ENCODE measurements at regions not wholly inside any gene's neighbourhood (a gene's known extent, or its start where the extent isn't known, plus 50 kb on each side); places are given as distances from the start of the nearest gene placed in this dataset.

DNA sequence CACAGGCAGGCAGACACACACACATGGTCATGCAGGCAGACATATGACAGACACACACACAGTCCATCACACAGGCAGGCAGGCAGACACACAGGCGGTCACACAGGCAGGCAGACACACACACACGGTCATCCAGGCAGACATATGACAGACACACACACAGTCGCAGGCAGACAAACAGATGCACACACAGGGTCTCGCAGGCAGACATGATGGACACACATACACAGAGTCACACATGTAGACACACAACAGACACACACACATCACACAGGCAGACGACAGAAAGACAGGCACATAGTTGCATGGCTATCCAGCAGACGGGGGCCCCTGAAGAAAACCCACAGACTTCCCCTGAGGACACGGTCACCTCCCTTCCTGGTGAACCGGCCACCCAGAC, 135.4 kb downstream of the NCOR2 start:
- DNase-seq (ENCODE audit: low read depth in 2 of 3, low spot score in 2 of 3) = no peak

DNA sequence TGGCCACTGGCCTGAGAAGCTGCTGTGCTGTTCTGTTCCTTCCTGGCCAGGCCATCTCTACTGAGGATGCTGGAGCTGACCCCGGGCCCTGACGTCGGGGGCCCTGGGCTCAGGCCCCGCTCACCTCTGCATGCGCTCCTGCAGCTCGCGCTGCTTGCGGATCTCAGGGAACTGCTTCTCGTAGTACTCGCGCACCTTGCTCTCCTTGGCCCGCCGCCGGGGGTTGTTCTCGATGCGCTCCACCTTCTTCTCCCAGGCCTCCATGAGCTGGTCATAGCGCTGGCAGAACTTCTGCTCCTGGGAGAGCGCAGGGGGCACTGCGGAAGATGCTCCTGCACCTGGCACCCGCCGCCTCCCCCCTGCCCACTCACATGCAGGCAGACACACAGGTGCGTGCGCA, 135.6 kb downstream of the RFLNA start:
- DNase-seq (ENCODE audit: low read depth in 2 of 3, low spot score in 2 of 3) = no peak

DNA sequence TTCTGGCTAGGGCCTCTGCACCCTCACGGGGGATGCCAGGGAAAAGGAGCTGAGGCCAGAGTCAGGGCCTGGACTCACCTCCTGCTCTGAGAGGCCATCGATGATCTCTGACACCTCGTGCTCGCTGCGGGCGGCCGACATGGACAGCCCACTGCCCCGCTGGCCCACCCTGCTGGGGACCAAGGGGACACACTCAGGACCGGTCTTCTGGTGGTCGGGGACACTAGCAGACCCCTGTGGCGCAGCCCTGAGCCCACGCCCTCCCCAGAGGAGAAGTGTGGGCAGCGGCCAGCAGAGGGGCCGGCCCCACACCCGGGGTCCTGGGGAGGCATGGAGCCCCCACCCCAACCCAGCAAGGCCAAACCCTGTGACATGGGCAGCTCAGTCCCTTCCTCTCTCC, 134.6 kb downstream of the RFLNA start:
- no peak for DNase-seq (ENCODE audit: low read depth in 2 of 3, low spot score in 2 of 3)

DNA sequence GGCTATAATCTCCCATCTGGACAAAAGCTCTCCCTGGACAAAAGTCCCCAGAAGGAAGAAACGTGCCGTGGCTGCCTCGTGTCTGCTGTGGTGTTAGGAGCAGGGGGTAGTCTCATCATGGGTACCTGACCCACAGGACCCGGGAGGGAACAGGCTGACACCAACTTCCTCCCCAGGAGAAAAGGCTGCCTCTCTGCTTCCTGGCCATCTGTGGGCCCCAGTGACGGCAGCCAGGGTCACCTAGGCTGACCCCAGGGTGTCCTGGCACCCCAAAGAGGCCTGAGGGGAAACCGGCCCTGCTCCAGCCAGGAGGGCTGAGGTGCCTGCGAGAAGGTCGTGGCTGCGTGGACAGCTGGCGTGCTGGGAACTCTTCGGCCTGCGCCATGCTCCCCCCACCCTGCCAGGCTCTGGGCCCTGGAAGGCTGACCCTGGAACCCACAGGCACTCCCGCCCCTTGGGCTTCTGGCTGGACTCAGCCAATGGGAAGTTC, 133.9 kb downstream of the RFLNA start:
- no peak for DNase-seq (ENCODE audit: low read depth in 2 of 3, low spot score in 2 of 3)

- DNase-seq (ENCODE audit: low read depth in 2 of 3, low spot score in 2 of 3) = no peak
Measured at GRCh38 chr12:124428136-124428791, 133.4 kb downstream of the RFLNA start.

DNA sequence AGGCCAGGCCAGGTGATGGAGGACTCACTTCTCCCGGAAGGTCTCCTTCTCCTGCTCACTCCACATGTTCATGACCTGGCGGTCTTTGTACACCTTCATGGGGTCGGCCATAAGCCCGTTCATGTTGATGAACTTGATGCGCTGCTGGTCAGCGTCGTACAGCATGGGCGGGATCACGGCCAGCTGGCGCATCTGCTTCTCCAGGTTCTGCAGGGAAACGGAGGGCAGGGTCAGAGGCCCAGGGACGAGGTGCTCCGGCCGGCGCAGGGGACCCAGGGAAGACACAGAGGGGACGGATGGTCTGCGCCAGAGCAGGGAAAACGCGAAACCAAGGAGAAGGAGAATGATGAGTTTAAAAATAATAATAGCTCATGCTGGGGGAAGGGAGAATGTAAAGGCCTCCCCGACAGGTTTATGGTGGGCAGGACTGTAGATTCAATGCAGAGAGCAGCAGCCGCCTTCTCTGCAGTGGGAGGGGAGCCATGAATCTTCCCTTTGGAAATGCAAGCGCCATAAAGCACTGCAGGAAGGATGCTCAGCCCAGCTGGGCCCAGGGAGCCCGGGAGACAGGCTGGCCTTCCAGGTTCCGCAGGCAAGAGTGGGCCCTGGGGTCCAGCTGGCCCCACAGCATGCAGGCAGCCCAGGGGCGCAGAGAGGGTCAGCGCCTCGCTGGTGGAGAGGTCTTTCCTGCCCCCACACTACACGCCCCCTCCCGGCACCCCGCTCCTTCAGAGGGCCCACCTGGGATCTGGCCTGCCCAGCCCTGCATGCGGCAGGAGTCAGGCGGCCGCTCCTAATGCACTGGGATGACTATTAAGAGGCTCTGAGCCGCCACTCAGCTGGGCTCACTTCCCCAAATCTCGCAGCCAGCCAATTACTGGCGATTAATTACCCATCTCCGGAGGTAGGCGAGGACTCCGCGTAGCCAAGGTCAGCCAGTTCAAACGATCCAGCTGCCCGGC, 132.0 kb downstream of the RFLNA start:
- no peak for DNase-seq (ENCODE audit: low read depth in 2 of 3, low spot score in 2 of 3)

GRCh38 chr12:124425667-124426066, 130.8 kb downstream of the RFLNA start:
- DNase-seq (ENCODE audit: low read depth in 2 of 3, low spot score in 2 of 3) = no peak

- no peak for DNase-seq (ENCODE audit: low read depth in 2 of 3, low spot score in 2 of 3)
Measured at GRCh38 chr12:124424516-124424905, 129.6 kb downstream of the RFLNA start.

DNA sequence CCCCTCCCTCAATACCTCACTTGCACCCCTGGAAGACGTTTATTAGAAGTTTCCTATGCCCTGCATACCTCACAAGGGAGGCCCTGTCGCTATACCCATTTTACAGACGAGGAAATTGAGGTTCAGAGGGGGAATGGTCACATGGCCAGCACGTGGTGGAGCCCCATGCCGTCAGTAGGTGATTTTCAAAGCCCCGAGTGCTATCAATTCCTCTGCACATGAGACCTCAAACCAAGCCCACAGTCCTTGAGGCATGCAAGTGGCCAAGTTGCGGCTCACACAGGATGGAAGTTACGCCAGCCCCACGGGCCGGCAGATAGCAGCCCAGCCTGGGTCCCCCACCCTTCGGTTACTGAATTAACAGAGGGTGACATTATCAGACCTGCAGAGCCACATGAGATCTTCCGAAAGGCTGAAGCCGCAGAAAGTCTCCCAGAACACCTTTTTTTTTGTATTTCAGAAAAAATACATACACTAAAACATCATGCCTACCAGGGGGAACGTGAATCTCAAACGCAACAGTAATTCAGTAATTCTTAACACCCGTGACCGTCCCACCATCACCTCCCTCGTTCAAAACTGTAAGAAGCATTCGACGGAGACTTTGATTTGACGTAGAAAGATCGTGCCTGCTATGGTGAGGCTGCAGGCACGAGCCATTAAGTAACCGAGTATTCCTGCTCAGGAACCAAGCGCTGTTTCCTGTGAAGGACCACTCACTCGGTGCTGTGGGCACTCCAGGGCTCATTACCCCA, 129.0 kb downstream of the RFLNA start:
- no peak for DNase-seq (ENCODE audit: low read depth in 2 of 3, low spot score in 2 of 3)

GRCh38 chr12:124422570-124423523, 128.0 kb downstream of the RFLNA start:
- DNase-seq (ENCODE audit: low read depth in 2 of 3, low spot score in 2 of 3) = no peak

- DNase-seq (ENCODE audit: low read depth in 2 of 3, low spot score in 2 of 3) = no peak
Measured at GRCh38 chr12:124422142-124422569, 127.3 kb downstream of the RFLNA start.

- DNase-seq (ENCODE audit: low read depth in 2 of 3, low spot score in 2 of 3) = no peak
Measured at GRCh38 chr12:124420996-124421674, 126.2 kb downstream of the RFLNA start.

DNA sequence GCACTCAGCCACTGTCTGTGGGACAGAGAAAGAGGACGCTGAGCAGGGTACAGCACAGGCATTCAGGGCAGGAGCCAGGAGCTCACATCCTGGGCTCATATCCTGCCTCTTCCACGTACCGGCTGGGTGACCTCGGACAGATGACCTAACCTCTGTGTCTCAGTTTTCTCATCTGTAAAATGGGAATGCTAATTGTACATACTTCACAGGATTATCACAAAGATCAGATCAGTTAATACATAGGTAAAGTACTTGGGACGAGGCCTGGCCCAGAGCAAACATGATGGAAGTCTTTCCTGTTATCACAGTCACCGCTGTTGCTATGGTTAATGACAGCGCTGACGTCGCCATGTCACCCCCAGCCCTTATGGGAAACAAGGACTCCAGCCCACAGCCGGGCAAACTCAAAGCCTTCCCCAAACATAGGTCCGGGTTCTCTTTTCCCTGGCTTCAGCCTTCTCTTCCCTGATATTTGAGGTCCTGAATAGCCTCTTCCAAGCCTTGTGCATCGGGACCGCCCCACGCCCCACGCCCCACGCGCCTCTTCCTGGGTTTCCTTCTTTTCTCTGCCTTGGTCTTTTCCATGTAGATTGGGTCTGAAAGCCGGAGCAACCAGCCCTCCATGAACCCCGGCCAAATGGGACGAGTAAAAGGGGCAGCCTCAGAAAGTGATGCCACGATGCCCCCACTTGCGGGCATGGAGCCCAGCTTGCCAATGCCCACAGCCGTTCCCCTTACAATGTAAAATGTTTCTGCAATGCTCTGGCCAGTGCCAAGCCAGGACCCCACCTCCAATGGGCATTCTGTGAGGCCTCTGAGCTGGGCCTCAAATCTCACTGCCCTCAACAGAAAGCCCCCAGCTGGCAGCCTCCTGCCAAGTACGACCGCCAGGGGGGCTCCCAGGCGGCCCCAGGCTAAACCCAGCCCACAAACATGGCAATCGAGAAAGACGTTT, 125.4 kb downstream of the RFLNA start:
- no peak for DNase-seq (ENCODE audit: low read depth in 2 of 3, low spot score in 2 of 3)

GRCh38 chr12:124419292-124420040, 124.6 kb downstream of the RFLNA start:
- DNase-seq (ENCODE audit: low read depth in 2 of 3, low spot score in 2 of 3) = no peak

DNA sequence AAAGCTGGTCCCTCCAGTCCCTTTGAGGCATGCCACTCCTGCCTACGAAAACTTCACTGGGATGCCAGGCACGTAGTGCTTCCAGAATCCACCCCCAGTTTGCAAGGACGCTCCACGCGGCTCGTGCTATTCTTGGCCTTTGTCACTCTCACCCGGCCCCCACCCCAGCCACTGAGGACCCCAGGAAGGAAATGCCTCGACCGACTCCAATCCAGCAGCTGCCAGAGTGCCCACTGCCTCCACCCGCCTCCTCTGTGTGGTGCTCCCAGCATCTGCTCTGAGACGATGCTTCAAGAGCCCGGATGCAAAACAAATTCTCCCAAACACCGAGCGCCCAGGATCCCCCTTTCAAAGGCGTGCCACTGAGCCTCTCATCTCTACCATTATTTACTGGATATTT, 123.9 kb downstream of the RFLNA start:
- no peak for DNase-seq (ENCODE audit: low read depth in 2 of 3, low spot score in 2 of 3)

GRCh38 chr12:124418156-124418555, 123.3 kb downstream of the RFLNA start:
- no peak for DNase-seq (ENCODE audit: low read depth in 2 of 3, low spot score in 2 of 3)

- DNase-seq (ENCODE audit: low read depth in 2 of 3, low spot score in 2 of 3) = no peak
Measured at GRCh38 chr12:124416516-124417395, 121.9 kb downstream of the RFLNA start.
